GM21447 (cell line): ENCODE measurements at regions not wholly inside any gene's neighbourhood (a gene's known extent, or its start where the extent isn't known, plus 50 kb on each side); places are given as distances from the start of the nearest gene placed in this dataset.
"Not testable (repeated sequence)": the region's sequence is repeated elsewhere in the genome, so short reads cannot be mapped to it uniquely, and the experiment has no call there.

Experiments
- ATAC-seq: cut with Tn5 transposase; IDR thresholded peaks from one replicate; pipeline ENCODE4 v1.9.1; 2021; ENCODE audit not compliant: unreplicated experiment

DNA sequence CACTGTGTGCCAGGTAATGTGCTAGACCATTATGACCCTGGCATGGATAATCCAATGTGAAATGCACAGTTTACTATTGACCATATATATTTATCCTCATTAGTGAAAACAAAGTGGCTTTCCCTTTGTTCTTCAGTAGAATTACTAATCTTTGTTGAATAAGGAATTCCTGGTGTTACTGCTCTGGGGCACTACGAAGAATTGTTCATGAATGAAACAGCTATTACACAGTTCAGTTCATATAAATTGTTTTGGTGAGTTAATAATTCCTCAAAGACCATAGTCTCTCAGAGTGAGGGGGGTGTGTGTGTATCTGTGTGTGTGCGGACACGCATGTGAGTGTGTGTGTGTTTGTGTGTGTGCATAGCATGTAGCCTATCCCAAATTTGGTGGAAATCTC is 668.0 kb upstream of the MBL2 start:
- no peak for ATAC-seq

DNA sequence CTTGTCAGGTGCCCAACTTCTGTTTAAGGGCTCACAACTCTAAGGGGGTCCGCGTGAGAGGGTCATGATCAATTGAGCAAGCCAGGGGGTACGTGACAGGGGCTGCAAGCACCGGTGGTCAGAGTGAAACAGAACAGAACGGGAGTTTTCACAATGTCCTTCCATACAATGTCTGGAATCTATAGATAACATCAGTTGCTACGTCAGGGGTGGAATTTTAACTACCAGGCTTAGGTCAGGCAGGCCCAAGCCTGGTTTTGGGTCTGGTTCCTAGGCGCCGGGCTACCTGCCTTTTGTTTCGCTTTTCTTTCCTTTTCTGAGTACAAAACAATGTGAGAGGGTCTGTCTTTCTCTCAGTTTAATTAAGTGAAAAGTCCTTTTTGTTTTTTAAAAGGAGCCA is 666.5 kb upstream of the MBL2 start:
- ATAC-seq: not testable (repeated sequence)

DNA sequence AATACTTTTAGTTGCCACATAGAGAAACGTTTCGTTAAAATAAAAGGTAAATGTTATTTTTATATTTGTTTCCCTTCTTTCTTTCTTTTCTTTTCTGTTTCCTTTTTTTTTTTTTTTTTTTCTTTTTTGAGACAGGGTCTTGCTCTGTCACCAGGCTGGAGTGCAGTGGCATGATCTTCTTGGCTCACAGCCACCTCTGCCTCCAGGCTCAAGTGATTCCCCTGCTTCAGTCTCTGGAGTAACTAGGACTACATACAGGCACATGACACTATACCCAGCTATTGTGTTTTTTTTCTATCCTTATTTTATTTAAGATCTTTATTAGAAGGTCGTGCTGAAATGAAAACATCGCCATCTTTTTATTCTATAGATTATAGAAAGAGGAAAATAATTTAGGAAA is 661.8 kb upstream of the MBL2 start:
- ATAC-seq: no peak

DNA sequence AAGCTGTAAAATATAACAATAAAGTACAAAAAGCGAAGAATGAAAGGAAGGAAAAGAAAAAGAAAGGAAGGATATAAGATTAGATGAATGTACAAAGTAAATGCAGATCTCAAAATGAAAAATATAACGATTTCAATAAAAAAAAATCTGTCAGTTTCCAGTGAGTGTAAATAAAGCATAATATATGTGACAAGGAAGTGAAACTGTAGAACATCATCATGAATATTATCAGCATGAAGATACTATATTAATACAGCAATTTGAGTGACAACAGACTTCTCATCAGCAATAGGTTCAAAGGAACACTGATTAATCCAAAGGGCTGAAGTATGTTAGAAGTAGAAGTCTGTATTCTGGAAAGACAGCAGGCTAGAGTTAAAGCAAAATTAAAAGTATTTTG is 659.5 kb upstream of the MBL2 start:
- ATAC-seq: no peak

DNA sequence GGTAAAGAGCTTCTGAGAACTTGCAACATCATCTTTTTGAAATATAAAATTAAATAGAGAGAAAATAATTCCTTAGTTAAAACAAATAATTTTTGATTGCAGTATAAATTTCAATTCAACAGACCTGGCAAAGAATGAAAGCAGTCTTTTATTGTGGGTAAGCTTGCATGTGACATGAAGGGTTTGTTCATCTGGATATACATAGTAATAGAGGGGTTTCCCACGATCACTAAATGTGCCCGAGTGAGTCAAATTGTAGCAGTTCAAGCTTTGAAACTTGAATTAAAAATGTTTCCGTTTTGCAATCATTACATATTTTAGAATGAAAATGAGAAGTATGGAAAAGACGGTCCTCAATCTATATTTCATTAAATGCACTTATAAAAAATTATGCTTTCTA is 658.4 kb upstream of the MBL2 start:
- ATAC-seq: no peak

DNA sequence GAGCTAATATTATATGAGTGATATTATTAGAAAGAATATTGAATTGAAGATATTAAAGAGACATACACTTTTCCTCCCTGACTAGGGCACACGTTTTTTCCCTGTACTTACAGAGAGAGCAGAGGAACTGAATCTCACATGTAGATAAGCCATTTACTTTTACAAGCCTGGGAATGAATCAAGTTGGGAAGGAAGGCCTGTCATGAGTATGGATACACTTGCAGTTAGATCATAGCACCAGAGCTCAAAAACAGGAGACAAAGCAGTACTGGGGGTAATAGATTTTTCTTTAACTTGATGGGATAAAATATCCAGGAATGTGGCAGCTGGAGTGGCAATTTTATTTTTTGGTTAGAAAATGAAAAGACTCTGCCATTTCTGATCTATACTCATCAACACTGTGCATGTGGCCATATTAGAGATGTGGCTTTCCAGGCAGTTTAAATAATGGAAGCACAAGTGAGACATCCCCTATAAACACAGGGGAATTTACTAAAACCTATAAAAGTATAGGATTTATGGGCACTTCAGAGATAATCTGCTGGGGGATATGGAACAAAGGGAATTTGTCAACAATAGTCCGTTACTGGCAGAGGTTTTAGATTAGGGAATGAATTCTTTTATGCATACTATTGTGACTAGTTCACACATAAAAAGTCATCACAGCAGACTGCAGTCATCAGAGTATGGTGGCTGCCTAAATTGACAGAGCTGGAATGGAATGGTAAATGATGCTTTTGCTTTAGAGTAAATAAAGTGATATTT is 657.7 kb upstream of the MBL2 start:
- no peak for ATAC-seq

DNA sequence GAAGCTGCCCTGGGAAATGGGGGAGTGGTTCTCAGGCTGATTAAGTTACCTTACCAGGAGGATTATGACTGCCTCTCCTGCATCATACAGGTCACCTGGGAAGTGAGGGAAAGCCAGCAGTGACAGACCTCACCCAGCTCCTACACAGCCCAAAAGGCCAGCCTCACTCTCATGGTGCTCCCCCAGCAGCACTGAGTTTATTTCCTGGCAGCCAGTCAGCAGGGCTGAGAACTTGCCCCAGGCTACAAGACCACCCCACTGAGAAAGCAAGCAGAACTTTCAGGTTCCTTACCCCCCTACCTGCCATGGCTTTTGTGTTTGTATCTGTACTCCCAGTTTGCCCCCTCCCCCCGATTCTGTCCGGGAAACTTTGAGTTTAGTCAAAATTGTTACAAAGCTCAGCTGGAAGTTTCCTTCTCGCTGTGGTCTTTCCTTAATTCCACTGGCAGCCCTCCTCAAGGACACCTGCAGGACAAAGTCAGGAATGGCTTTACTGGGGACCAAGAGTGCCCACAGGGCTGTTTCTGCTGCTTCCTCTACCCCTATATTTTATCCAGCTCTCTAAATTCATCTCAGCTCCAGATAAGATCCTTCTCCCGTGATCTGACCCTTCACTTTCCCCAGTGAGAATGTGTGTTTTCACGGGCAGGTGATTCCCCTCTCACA is 649.8 kb upstream of the MBL2 start:
- no peak for ATAC-seq

DNA sequence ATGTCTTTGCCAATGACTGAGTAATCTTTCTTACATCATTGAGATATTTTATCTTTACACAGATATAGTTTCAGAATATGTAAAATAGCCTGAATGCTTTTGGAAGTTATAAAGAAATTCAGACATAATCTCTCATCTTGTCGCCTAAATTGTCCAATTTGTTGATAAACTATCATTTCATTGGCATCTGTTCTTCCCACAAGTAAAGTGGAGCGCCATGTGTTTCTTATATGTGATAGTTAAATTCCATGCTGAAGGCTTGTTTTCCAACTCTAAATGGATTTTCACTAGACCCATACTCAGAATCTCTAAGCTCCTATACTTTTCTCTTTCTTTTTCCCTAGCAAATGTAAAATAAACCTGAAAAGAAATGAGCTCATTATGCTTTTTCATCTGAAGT is 640.1 kb upstream of the MBL2 start:
- ATAC-seq: no peak

DNA sequence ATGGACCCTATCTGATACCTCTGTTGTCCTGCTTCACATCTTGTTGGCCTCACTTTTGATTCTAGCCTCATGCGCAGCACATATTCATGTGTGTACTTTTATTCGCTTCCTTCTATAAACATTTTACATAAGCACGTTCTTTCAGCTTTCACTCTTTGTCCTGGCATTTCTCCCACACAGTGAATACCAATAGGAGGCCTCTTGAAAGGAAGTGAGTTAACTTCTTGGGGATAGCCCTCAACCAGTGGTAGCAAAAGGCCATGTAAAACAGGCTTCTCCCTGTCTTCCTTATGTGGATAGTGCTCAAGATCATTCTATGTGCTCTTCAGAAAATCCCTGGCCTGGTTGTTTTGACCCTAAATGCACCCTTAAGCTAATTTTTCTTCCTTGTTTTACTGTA is 633.9 kb upstream of the MBL2 start:
- no peak for ATAC-seq

DNA sequence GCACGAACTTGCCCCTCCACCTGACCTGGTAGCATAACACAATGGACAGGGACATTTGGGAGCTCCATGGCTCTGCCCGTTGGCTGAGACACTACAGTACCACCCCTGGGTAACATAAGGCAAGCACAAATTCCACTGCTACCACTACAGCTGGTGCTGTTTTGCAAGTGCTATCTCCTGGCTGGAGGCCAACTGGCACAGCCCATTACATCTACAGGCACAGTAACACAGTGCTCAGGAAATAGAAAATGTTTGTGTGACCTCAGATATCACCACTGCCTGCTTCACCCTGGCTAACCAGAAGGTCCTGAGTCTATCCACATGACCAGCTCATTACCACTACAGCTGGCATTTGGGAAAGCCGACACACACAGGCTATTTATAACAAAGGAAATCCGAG is 631.1 kb upstream of the MBL2 start:
- ATAC-seq: no peak

DNA sequence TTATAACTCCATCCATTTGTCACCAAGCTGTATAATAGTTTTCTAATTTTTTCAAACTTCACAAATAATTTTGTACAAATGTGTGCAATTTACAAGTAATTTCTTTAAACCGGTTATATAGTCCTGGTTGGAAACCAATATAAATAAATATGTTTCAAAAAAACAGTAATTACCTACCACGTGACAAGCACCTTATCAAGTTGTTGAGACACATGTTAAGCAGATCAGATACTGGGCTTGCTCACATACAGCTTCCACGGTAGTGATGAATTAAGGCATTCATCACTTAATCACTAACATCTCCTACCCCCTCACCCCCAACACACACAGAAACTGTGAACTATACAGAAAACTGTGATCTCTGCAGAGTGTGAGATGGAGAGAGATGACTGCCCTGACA is 630.0 kb upstream of the MBL2 start:
- no peak for ATAC-seq

DNA sequence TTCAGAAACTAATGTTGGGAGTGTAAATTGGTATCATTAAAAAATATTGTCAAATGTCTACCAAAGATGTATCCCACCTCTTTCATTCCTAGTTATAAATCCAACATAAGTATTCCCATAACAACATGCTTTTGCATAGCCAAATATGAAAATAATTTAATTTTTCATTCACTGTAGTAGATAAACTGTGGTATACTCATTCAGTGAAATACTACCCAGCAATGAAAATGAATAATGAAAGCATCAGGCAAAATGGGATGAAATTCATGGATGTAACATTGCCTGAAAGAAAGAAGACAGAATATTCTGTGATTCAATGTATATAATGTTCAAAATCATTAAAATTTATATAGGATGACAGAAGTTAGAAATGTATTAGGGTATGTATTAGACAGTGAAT is 629.0 kb upstream of the MBL2 start:
- ATAC-seq: no peak

DNA sequence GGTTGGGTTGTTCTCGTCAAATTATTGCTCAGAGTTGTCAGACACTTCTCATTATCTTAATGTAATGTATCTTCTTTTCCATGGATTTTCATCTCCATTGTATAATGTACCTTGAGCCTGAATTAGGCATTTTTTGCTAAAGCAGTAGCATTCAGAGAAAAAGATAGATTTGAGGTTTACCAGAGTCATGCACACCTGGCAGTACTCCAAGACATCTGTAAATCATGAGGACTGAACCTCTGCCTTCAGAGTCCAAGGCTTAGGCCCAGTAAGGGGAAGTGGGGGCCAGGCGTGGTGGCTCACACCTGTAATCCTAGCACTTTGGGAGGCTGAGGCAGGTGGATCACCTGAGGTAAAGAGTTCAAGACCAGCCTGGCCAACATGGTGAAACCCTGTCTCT is 624.3 kb upstream of the MBL2 start:
- ATAC-seq: no peak

DNA sequence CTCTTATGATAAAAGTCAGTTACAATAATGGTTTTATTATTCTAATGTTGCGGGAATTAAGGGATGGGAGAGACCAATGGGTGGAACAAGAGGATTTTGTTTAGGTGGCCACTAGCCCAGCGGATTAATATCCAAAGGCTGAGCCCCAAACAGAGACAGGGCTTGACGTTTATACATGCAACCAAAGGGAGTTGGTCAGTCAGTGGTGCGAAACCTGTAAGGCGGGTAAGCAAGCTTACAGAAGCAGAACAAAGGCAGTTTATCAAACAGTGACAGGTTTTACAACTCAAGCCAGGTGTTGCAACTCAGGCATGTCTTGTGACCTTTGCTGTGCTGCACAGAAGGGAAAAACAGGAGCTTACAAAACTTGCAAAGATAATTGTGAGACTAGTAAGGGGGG is 622.9 kb upstream of the MBL2 start:
- ATAC-seq: no peak

DNA sequence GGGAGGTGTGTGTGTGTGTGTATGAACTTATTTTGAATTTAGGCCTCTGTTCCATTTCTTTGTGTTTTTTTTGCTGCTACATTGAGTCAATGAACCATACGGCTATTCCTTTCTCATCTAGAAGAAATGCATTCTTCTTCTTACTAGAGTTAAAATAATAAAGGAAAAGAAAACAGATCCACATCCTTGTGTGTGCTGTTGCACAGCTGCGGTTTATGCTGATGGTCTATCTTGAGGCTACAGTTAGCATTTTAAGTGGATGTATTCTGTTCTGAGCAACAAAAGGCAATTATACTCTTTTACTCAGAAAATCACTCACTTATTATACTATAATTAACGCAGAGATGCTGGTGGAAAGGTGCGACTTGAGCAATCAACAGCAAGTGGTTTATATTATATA is 615.0 kb upstream of the MBL2 start:
- ATAC-seq: no peak

DNA sequence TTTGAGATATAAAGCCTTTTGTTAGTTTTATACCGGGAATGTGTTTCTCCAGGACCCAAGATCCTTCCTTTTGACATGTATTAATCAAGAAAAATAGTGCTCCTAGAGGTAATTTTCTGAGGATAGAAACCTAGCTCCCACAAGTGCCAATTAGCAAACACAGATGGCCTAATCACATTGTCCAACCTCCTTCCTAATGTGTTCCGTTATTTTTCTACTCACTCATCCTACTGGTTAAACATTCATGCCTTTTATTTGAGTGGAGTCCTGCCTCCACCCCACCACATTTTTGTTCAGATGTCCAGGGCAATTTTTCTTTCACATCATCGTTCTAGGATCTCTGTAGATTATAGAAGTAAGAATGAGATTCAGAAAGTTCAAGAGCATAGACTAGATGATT is 610.0 kb upstream of the MBL2 start:
- no peak for ATAC-seq

DNA sequence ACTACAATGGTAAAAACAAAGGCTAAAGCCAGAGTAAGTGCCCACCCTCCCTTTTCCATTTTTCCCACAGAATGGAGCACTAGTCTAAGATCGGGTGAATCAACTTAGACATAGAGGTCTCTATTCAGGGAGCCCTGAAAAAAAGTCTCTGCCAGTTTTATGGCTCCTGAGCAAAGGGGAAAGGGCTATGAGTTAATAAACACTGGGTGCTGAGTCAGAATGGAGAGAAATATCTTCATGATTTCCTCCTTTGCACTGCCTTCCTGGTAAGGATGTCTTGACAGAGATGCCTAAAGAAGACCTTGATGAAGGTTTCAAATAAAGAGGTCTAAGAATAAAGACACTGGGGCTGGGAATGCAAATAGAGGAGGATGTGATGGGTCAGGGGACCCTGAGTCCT is 607.4 kb upstream of the MBL2 start:
- no peak for ATAC-seq

DNA sequence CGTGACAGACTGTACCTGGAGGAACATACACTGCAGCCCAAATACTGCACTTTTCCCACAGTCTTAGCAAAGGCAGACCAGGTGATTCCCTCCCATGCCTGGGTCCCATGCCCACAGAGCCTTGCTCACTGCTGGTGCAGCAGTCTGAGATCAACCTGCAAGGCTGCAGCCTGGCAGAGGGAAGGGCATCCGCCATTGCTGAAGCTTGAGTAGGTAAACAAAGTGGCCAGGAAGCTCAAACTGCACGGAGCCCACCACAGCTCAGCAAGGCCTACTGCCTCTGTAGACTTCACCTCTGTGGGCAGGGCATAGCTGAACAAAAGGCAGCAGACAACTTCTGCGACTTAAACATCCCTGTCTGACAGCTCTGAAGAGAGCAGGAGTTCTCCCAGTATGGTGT is 597.8 kb upstream of the MBL2 start:
- no peak for ATAC-seq

DNA sequence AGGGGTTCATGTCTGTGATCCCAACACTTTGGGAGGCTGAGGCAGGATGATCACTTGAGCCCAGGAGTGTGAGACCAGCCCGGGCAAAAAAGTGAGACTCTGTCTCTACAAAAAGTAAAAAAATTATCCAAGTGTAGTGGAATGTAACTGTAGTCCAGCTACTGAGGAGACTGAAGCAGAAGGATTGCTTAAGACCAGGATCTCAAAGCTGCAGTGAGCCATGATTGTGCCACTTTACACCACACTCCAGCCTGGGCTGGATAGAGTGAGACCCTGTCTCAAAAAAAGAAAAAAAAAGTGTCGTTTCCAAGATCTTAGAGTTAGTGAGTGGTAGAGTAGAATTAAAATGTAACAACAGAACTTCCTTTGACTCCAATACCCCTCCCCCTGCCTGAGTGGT is 589.4 kb upstream of the MBL2 start:
- ATAC-seq: no peak

DNA sequence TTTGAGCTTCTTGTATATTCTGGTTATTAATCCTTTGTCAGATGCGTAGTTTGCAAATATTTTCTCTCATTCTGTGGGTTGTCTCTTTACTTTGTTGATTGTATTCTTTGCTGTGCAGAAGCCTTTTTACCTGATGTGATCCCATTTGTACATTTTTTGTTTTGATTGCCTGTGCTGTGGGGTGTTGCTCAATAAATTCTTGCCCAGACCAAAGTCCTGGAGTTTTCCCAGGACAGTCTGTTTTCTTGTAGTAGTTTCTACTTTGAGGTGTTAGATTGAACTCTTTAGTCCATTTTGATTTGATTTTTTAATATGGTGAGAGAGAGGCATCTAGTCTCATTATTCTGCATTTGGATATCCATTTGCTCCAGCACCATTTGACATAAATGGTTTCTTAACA is 588.7 kb upstream of the MBL2 start:
- no peak for ATAC-seq

DNA sequence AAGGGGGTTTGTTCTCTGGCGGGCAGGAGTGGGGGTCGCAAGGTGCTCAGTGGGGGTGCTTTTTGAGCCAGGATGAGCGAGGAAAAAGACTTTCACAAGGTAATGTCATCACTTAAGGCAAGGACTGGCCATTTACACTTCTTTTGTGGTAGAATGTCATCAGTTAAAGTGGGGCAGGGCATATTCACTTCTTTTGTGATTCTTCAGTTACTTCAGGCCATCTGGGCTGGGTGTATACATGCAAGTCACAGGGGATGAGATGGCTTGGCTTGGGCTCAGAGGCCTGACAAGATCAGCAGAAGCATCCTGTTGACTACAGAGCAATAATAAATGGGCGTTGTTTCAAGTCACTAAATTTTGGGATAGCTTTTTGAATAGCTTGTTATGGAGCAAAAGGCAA is 586.4 kb upstream of the MBL2 start:
- ATAC-seq: not testable (repeated sequence)

DNA sequence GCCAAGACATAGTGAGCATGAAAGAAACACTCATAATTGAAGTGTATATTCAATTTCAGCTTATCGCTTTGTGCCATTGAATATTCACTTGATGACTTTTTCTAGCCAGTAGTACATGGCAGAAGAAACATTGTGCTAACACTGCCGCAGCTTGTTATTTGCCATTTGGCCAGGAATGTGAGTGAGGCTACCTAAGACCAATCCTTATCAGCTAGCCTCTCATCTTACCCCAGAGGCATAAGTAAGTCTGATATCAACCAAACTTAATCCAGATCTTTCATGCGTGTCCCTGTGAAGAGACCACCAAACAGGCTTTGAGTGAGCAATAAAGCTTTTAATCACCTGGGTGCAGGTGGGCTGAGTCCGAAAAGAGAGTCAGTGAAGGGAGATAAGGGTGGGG is 586.0 kb upstream of the MBL2 start:
- ATAC-seq: no peak

DNA sequence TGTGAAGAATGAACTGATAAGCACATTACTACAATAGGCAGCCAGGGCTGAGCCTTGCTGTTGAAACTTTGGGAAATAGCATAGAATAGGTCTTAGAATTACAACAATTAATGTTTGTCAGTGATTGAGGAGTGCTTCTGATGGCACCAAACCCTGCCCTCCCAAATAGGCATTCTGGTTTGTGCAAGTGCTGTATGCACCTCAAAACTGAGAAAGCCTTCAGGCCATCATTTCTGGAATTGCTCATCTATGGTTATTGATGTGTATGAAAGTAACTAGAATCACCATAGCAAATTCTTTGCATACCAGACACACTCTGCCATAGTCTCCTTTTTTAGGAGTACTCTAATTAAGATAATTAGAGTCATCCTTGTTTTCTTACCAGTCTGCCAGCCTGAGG is 585.0 kb upstream of the MBL2 start:
- ATAC-seq: no peak
